ENCODE measurements at regions not wholly inside any gene's neighbourhood (a gene's known extent, or its start where the extent isn't known, plus 50 kb on each side); places are given as distances from the start of the nearest gene placed in this dataset.
"Not testable (repeated sequence)": the region's sequence is repeated elsewhere in the genome, so short reads cannot be mapped to it uniquely, and the experiment has no call there.

GRCh38 chr5:70585996-70586395 is 170.8 kb downstream of the GTF2H2C_2 start:
- peak; percentile 20 for DNase-seq
- intact Hi-C loops (cut with DNase I); ATAC-seq: not testable (repeated sequence)

All from left cardiac atrium (tissue), 4 donors.